Stimulated activated CD4-positive, alpha-beta T cell treated with anti-CD3 and anti-CD28 coated beads, Interleukin-15, amount 100 ng/mL, for 1 hour (primary cell): ENCODE measurements at regions not wholly inside any gene's neighbourhood (a gene's known extent, or its start where the extent isn't known, plus 50 kb on each side); places are given as distances from the start of the nearest gene placed in this dataset.

Experiments used
- DNase-seq, 2 donors: peaks; one replicate each; pipeline ENCODE4 v3.0.0-alpha.2; 2020; ENCODE audit warnings: low read depth in 1 of 2, low spot score in 1 of 2

GRCh38 chr2:220876080-220876824 is 695.9 kb downstream of the EPHA4 start:
- no peak for DNase-seq

GRCh38 chr2:220877491-220877890 is 694.6 kb downstream of the EPHA4 start:
- DNase-seq: no peak

- DNase-seq: no peak
These were observed 694.2 kb downstream of the EPHA4 start for GRCh38 chr2:220877897-220878296.

- DNase-seq: no peak
These were observed 691.2 kb downstream of the EPHA4 start for GRCh38 chr2:220880623-220881596.

GRCh38 chr2:220882507-220882906 is 689.6 kb downstream of the EPHA4 start:
- DNase-seq: no peak

GRCh38 chr2:220885593-220885992 is 686.5 kb downstream of the EPHA4 start:
- DNase-seq: no peak

- no peak for DNase-seq
These were observed 684.7 kb downstream of the EPHA4 start for GRCh38 chr2:220887271-220887870.

- no peak for DNase-seq
These were observed 684.2 kb downstream of the EPHA4 start for GRCh38 chr2:220887876-220888275.

GRCh38 chr2:220890931-220891330 is 681.2 kb downstream of the EPHA4 start:
- no peak for DNase-seq

GRCh38 chr2:220891405-220891804 is 680.7 kb downstream of the EPHA4 start:
- no peak for DNase-seq

- DNase-seq: no peak
These were observed 680.0 kb downstream of the EPHA4 start for GRCh38 chr2:220892018-220892634.

- no peak for DNase-seq
These were observed 678.7 kb downstream of the EPHA4 start for GRCh38 chr2:220893411-220893810.

- DNase-seq: no peak
These were observed 678.0 kb downstream of the EPHA4 start for GRCh38 chr2:220894069-220894468.

- no peak for DNase-seq
These were observed 672.6 kb downstream of the EPHA4 start for GRCh38 chr2:220899492-220899891.

- no peak for DNase-seq
These were observed 668.1 kb downstream of the EPHA4 start for GRCh38 chr2:220904015-220904414.

- DNase-seq: no peak
These were observed 658.7 kb downstream of the EPHA4 start for GRCh38 chr2:220913384-220913783.

GRCh38 chr2:220915092-220915623 is 656.9 kb downstream of the EPHA4 start:
- no peak for DNase-seq

- DNase-seq: no peak
These were observed 655.2 kb downstream of the EPHA4 start for GRCh38 chr2:220916931-220917330.

- no peak for DNase-seq
These were observed 641.6 kb downstream of the EPHA4 start for GRCh38 chr2:220930271-220931076.

GRCh38 chr2:220931491-220931890 is 640.6 kb downstream of the EPHA4 start:
- no peak for DNase-seq
